ENCODE measurements at regions not wholly inside any gene's neighbourhood (a gene's known extent, or its start where the extent isn't known, plus 50 kb on each side); places are given as distances from the start of the nearest gene placed in this dataset.
A peak's percentile ranks its signal among the peaks of the same experiment; 100 is the strongest.

- Histone ChIP-seq H3K4ac (ENCODE audit: low read length) (no peak overlapping the region), H3K4me1 (ENCODE audit: control insufficient read depth in 2 of 2, insufficient read depth in 1 of 2, low read depth in 1 of 2, low read length in 2 of 2) (no peaks in the 10 kb centered on the region), H2BK120ac (ENCODE audit: low read depth, low read length) (no peak overlapping the region), H3K9ac (ENCODE audit: low read depth, low read length, poor library complexity) (no peak overlapping the region), H3K27ac (replicated peaks; ENCODE audit: low read length) (no peak overlapping the region), H2BK5ac (ENCODE audit: low read length) (no peak overlapping the region), H3K36me3 (replicated peaks in 1 of 2; ENCODE audit: control insufficient read depth in 2 of 2, insufficient read depth in 2 of 2, low read length in 2 of 2) (no peaks in the 10 kb centered on the region), H3K9me3 (replicated peaks in 1 of 2; ENCODE audit: control insufficient read depth in 2 of 2, insufficient read depth in 1 of 2, low read depth in 1 of 2, low read length in 2 of 2) (no peaks in the 10 kb centered on the region), H2AFZ (ENCODE audit: low read length) (no peak overlapping the region), H3K14ac (ENCODE audit: low read length) (no peak overlapping the region), H4K91ac (ENCODE audit: low read depth, low read length, poor library complexity) (no peak overlapping the region), H3K4me2 (ENCODE audit: insufficient read depth, low read length, poor library complexity, severe bottlenecking) (no peak overlapping the region), H2BK15ac (ENCODE audit: low read length) (no peak overlapping the region), H3K4me3 (ENCODE audit: low read length in 2 of 2) (no peak overlapping the region), H2BK12ac (ENCODE audit: low read length) (no peak overlapping the region), H3K18ac (ENCODE audit: low read length) (no peak overlapping the region), H3K79me1 (ENCODE audit: low read depth, low read length) (no peaks in the 10 kb centered on the region), H4K8ac (ENCODE audit: low read depth, low read length) (no peak overlapping the region), H2AK5ac (ENCODE audit: low read depth, low read length) (no peak overlapping the region), H3K27me3 (ENCODE audit: control insufficient read depth in 3 of 3, insufficient read depth in 3 of 3, low read depth in 1 of 3, low read length in 3 of 3) (no peaks in the 10 kb centered on the region), H3K23ac (ENCODE audit: low read depth, low read length, poor library complexity) (no peak overlapping the region)
- DNase-seq (ENCODE audit: low spot score), result no peak
- WGBS, 2 donors (ENCODE audit: extremely low coverage in 2 of 2, insufficient read length in 2 of 2, insufficient replicate concordance in 1 of 2), result no CpG with 5 or more reads among the region's 1 CpG
These were observed 101.4 kb downstream of the LHX9 start for GRCh38 chr1:198018529-198018928.

- Histone ChIP-seq H3K4me3 (ENCODE audit: low read length in 2 of 2) (no peak overlapping the region), H3K9ac (ENCODE audit: low read depth, low read length, poor library complexity) (no peak overlapping the region), H3K27ac (replicated peaks; ENCODE audit: low read length) (no peak overlapping the region), H2BK15ac (ENCODE audit: low read length) (no peak overlapping the region), H3K18ac (ENCODE audit: low read length) (no peak overlapping the region), H3K27me3 (ENCODE audit: control insufficient read depth in 3 of 3, insufficient read depth in 3 of 3, low read depth in 1 of 3, low read length in 3 of 3) (no peaks in the 10 kb centered on the region), H3K23ac (ENCODE audit: low read depth, low read length, poor library complexity) (no peak overlapping the region), H2BK5ac (ENCODE audit: low read length) (no peak overlapping the region), H3K14ac (ENCODE audit: low read length) (no peak overlapping the region), H4K91ac (ENCODE audit: low read depth, low read length, poor library complexity) (no peak overlapping the region), H3K4me2 (ENCODE audit: insufficient read depth, low read length, poor library complexity, severe bottlenecking) (no peak overlapping the region), H3K4me1 (ENCODE audit: control insufficient read depth in 2 of 2, insufficient read depth in 1 of 2, low read depth in 1 of 2, low read length in 2 of 2) (no peaks in the 10 kb centered on the region), H2AK5ac (ENCODE audit: low read depth, low read length) (no peak overlapping the region), H2AFZ (ENCODE audit: low read length) (no peak overlapping the region), H3K4ac (ENCODE audit: low read length) (no peak overlapping the region), H3K36me3 (replicated peaks in 1 of 2; ENCODE audit: control insufficient read depth in 2 of 2, insufficient read depth in 2 of 2, low read length in 2 of 2) (no peaks in the 10 kb centered on the region), H2BK120ac (ENCODE audit: low read depth, low read length) (no peak overlapping the region), H3K79me1 (ENCODE audit: low read depth, low read length) (no peaks in the 10 kb centered on the region), H2BK12ac (ENCODE audit: low read length) (no peak overlapping the region), H4K8ac (ENCODE audit: low read depth, low read length) (no peak overlapping the region), H3K9me3 (replicated peaks in 1 of 2; ENCODE audit: control insufficient read depth in 2 of 2, insufficient read depth in 1 of 2, low read depth in 1 of 2, low read length in 2 of 2) (no peaks in the 10 kb centered on the region)
- no peak for DNase-seq (ENCODE audit: low spot score)
- WGBS, 2 donors (ENCODE audit: extremely low coverage in 2 of 2, insufficient read length in 2 of 2, insufficient replicate concordance in 1 of 2), result no CpG with 5 or more reads among the region's 1 CpG
These were observed 102.0 kb downstream of the LHX9 start for GRCh38 chr1:198019126-198019525.

- Histone ChIP-seq H3K36me3 (replicated peaks in 1 of 2; ENCODE audit: control insufficient read depth in 2 of 2, insufficient read depth in 2 of 2, low read length in 2 of 2) (no peaks in the 10 kb centered on the region), H3K27ac (replicated peaks; ENCODE audit: low read length) (no peak overlapping the region)
These were observed 107.2 kb downstream of the LHX9 start for GRCh38 chr1:198024336-198024735.

GRCh38 chr1:198024782-198025181 lies 107.6 kb downstream of the LHX9 start:
- Histone ChIP-seq H3K4me2 (ENCODE audit: insufficient read depth, low read length, poor library complexity, severe bottlenecking) (no peak overlapping the region), H3K9me3 (replicated peaks in 1 of 2; ENCODE audit: control insufficient read depth in 2 of 2, insufficient read depth in 1 of 2, low read depth in 1 of 2, low read length in 2 of 2) (no peaks in the 10 kb centered on the region), H2BK15ac (ENCODE audit: low read length) (no peak overlapping the region), H3K27me3 (ENCODE audit: control insufficient read depth in 3 of 3, insufficient read depth in 3 of 3, low read depth in 1 of 3, low read length in 3 of 3) (no peaks in the 10 kb centered on the region), H3K4me1 (ENCODE audit: control insufficient read depth in 2 of 2, insufficient read depth in 1 of 2, low read depth in 1 of 2, low read length in 2 of 2) (no peaks in the 10 kb centered on the region), H3K79me1 (ENCODE audit: low read depth, low read length) (no peaks in the 10 kb centered on the region), H2BK12ac (ENCODE audit: low read length) (no peak overlapping the region), H3K23ac (ENCODE audit: low read depth, low read length, poor library complexity) (no peak overlapping the region), H2AFZ (ENCODE audit: low read length) (peak overlapping the region; percentile 7), H3K9ac (ENCODE audit: low read depth, low read length, poor library complexity) (no peak overlapping the region), H3K36me3 (replicated peaks in 1 of 2; ENCODE audit: control insufficient read depth in 2 of 2, insufficient read depth in 2 of 2, low read length in 2 of 2) (no peaks in the 10 kb centered on the region), H3K27ac (replicated peaks; ENCODE audit: low read length) (no peak overlapping the region), H2BK5ac (ENCODE audit: low read length) (no peak overlapping the region), H4K8ac (ENCODE audit: low read depth, low read length) (no peak overlapping the region), H2AK5ac (ENCODE audit: low read depth, low read length) (no peak overlapping the region), H3K4me3 (ENCODE audit: low read length in 2 of 2) (no peak overlapping the region), H4K91ac (ENCODE audit: low read depth, low read length, poor library complexity) (no peak overlapping the region), H3K18ac (ENCODE audit: low read length) (no peak overlapping the region), H2BK120ac (ENCODE audit: low read depth, low read length) (no peak overlapping the region), H3K14ac (ENCODE audit: low read length) (no peak overlapping the region), H3K4ac (ENCODE audit: low read length) (no peak overlapping the region)
- no peak for DNase-seq (ENCODE audit: low spot score)

More at GRCh38 chr1:198024336-198024735, 107.2 kb downstream of the LHX9 start:
- H3K14ac ChIP-seq (ENCODE audit: low read length), result no peak overlapping the region
- H3K4ac ChIP-seq (ENCODE audit: low read length), result no peak overlapping the region
- no peaks in the 10 kb centered on the region for H3K79me1 ChIP-seq (ENCODE audit: low read depth, low read length)
- H2BK15ac ChIP-seq (ENCODE audit: low read length), result no peak overlapping the region
- no peak overlapping the region for H2BK120ac ChIP-seq (ENCODE audit: low read depth, low read length)
- H3K27me3 ChIP-seq (ENCODE audit: control insufficient read depth in 3 of 3, insufficient read depth in 3 of 3, low read depth in 1 of 3, low read length in 3 of 3), result no peaks in the 10 kb centered on the region
- peak overlapping the region; percentile 7 for H2AFZ ChIP-seq (ENCODE audit: low read length)
- H4K91ac ChIP-seq (ENCODE audit: low read depth, low read length, poor library complexity), result no peak overlapping the region
- no peak overlapping the region for H3K18ac ChIP-seq (ENCODE audit: low read length)
- no peak overlapping the region for H3K4me2 ChIP-seq (ENCODE audit: insufficient read depth, low read length, poor library complexity, severe bottlenecking)
- no peak overlapping the region for H2AK5ac ChIP-seq (ENCODE audit: low read depth, low read length)
- H4K8ac ChIP-seq (ENCODE audit: low read depth, low read length), result no peak overlapping the region
- H3K9me3 ChIP-seq (replicated peaks in 1 of 2; ENCODE audit: control insufficient read depth in 2 of 2, insufficient read depth in 1 of 2, low read depth in 1 of 2, low read length in 2 of 2), result no peaks in the 10 kb centered on the region
- no peak overlapping the region for H2BK12ac ChIP-seq (ENCODE audit: low read length)
- WGBS, 2 donors (ENCODE audit: extremely low coverage in 2 of 2, insufficient read length in 2 of 2, insufficient replicate concordance in 1 of 2), result no CpG with 5 or more reads among the region's 4 CpGs
- no peak for DNase-seq (ENCODE audit: low spot score)
- no peak overlapping the region for H3K4me3 ChIP-seq (ENCODE audit: low read length in 2 of 2)
- H3K9ac ChIP-seq (ENCODE audit: low read depth, low read length, poor library complexity), result no peak overlapping the region
- H3K4me1 ChIP-seq (ENCODE audit: control insufficient read depth in 2 of 2, insufficient read depth in 1 of 2, low read depth in 1 of 2, low read length in 2 of 2), result no peaks in the 10 kb centered on the region
- no peak overlapping the region for H3K23ac ChIP-seq (ENCODE audit: low read depth, low read length, poor library complexity)
- H2BK5ac ChIP-seq (ENCODE audit: low read length), result no peak overlapping the region

All from neuronal stem cell (in vitro differentiated cells).